HL-60 (cell line): ENCODE measurements at regions not wholly inside any gene's neighbourhood (a gene's known extent, or its start where the extent isn't known, plus 50 kb on each side); places are given as distances from the start of the nearest gene placed in this dataset.

Experiments
- CTCF ChIP-seq: IDR thresholded peaks from one replicate; pipeline ENCODE4 v1.5.1; 2011; ENCODE audit warnings: low read length, control low read depth, inconsistent platforms; ENCODE audit not compliant: insufficient read depth
- GABPA ChIP-seq: IDR thresholded peaks from 2 replicates; pipeline ENCODE4 v1.6.1; 2012; ENCODE audit warnings: low read depth
- POLR2AphosphoS5 ChIP-seq: IDR thresholded peaks from 2 replicates; pipeline ENCODE4 v1.6.1; 2012; ENCODE audit warnings: low read depth
- TF ChIP-seq, protein P1 (sequence below): IDR thresholded peaks from 2 replicates; pipeline ENCODE4 v1.6.1; 2012; ENCODE audit warnings: low read depth; ENCODE audit not compliant: insufficient replicate concordance

GRCh38 chr3:163817015-163817414, 1261.3 kb downstream of the SI start:
- TF ChIP-seq CTCF (no peak), GABPA (no peak), POLR2AphosphoS5 (no peak)
- TF ChIP-seq, protein P1, sequence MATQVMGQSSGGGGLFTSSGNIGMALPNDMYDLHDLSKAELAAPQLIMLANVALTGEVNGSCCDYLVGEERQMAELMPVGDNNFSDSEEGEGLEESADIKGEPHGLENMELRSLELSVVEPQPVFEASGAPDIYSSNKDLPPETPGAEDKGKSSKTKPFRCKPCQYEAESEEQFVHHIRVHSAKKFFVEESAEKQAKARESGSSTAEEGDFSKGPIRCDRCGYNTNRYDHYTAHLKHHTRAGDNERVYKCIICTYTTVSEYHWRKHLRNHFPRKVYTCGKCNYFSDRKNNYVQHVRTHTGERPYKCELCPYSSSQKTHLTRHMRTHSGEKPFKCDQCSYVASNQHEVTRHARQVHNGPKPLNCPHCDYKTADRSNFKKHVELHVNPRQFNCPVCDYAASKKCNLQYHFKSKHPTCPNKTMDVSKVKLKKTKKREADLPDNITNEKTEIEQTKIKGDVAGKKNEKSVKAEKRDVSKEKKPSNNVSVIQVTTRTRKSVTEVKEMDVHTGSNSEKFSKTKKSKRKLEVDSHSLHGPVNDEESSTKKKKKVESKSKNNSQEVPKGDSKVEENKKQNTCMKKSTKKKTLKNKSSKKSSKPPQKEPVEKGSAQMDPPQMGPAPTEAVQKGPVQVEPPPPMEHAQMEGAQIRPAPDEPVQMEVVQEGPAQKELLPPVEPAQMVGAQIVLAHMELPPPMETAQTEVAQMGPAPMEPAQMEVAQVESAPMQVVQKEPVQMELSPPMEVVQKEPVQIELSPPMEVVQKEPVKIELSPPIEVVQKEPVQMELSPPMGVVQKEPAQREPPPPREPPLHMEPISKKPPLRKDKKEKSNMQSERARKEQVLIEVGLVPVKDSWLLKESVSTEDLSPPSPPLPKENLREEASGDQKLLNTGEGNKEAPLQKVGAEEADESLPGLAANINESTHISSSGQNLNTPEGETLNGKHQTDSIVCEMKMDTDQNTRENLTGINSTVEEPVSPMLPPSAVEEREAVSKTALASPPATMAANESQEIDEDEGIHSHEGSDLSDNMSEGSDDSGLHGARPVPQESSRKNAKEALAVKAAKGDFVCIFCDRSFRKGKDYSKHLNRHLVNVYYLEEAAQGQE, result no peak
